Liver (tissue), 7 donors: ENCODE measurements at regions not wholly inside any gene's neighbourhood (a gene's known extent, or its start where the extent isn't known, plus 50 kb on each side); places are given as distances from the start of the nearest gene placed in this dataset.

ENCODE experiments used
- DNase-seq: peaks from one replicate; pipeline ENCODE4 v3.0.0-alpha.2; 2017; ENCODE audit warnings: low spot score
- H3K27ac ChIP-seq, 2 donors: one replicate each; pipeline ENCODE4 v1.7.0; 2013; ENCODE audit warnings: inconsistent platforms in 2 of 2, low read length in 2 of 2, control low read depth in 1 of 2, low read depth in 1 of 2, mild to moderate bottlenecking in 1 of 2
- H3K27me3 ChIP-seq, 4 donors: one replicate each; pipeline versions ENCODE4 v1.6.1 to v1.7.0; 2013; ENCODE audit warnings: low read length in 3 of 4, inconsistent platforms in 1 of 4, mild to moderate bottlenecking in 1 of 4, moderate library complexity in 1 of 4; ENCODE audit not compliant: control insufficient read depth in 4 of 4, insufficient read depth in 4 of 4
- H3K36me3 ChIP-seq, 4 donors: one replicate each; pipeline versions ENCODE4 v1.6.1 to v1.7.0; 2013; ENCODE audit warnings: low read length in 3 of 4, mild to moderate bottlenecking in 3 of 4, low read depth in 1 of 4, moderate library complexity in 1 of 4; ENCODE audit not compliant: control insufficient read depth in 4 of 4, insufficient read depth in 3 of 4
- H3K4me1 ChIP-seq, 4 donors: one replicate each; pipeline versions ENCODE4 v1.6.1 to v1.7.0; 2013; ENCODE audit warnings: low read length in 3 of 4, mild to moderate bottlenecking in 3 of 4, moderate library complexity in 1 of 4; ENCODE audit not compliant: control insufficient read depth in 4 of 4, insufficient read depth in 4 of 4
- H3K4me3 ChIP-seq, 3 donors: one replicate each; pipeline versions ENCODE4 v1.6.1 to v1.7.0; 2013; ENCODE audit warnings: low read length in 3 of 3, control low read depth in 1 of 3, low read depth in 1 of 3, mild to moderate bottlenecking in 1 of 3
- H3K9ac ChIP-seq, 2 donors: one replicate each; pipeline ENCODE4 v1.7.0; 2013; ENCODE audit warnings: low read length in 2 of 2, mild to moderate bottlenecking in 2 of 2, moderate library complexity in 2 of 2, control low read depth in 1 of 2, low read depth in 1 of 2
- H3K9me3 ChIP-seq, 4 donors: one replicate each; pipeline versions ENCODE4 v1.6.1 to v1.7.0; 2013; ENCODE audit warnings: low read length in 3 of 4; ENCODE audit not compliant: control insufficient read depth in 4 of 4
- ATF3 ChIP-seq: IDR thresholded peaks from 2 replicates; pipeline ENCODE4 v1.6.1; 2016; ENCODE audit warnings: antibody characterized with exemption
- EGR1 ChIP-seq, 2 donors: IDR thresholded peaks; 2 replicates each; pipeline ENCODE4 v1.6.1; 2016 to 2018; ENCODE audit warnings: antibody characterized with exemption in 2 of 2, low read depth in 2 of 2
- FOXA2 ChIP-seq: IDR thresholded peaks from 2 replicates; pipeline ENCODE4 v1.6.1; 2016; ENCODE audit warnings: antibody characterized with exemption
- GABPA ChIP-seq, 2 donors: IDR thresholded peaks in 1 of 2; conservative IDR thresholded peaks in 1 of 2; 2 replicates each; pipeline ENCODE4 v1.6.1; 2016; ENCODE audit warnings: antibody characterized with exemption in 2 of 2, mild to moderate bottlenecking in 1 of 2, moderate library complexity in 1 of 2
- HNF4A ChIP-seq, 2 donors: conservative IDR thresholded peaks; 2 replicates each; pipeline ENCODE4 v1.6.1; 2016; ENCODE audit warnings: antibody characterized with exemption in 2 of 2, mild to moderate bottlenecking in 2 of 2
- HNF4G ChIP-seq: IDR thresholded peaks from 2 replicates; pipeline ENCODE4 v1.6.1; 2016; ENCODE audit warnings: antibody characterized with exemption
- JUND ChIP-seq, 2 donors: IDR thresholded peaks; 2 replicates each; pipeline ENCODE4 v1.6.1; 2016; ENCODE audit warnings: antibody characterized with exemption in 2 of 2
- MAX ChIP-seq: IDR thresholded peaks from 2 replicates; pipeline ENCODE4 v1.6.1; 2016; ENCODE audit warnings: antibody characterized with exemption
- NR2F2 ChIP-seq: IDR thresholded peaks from 2 replicates; pipeline ENCODE4 v1.6.1; 2016; ENCODE audit warnings: antibody characterized with exemption
- RAD21 ChIP-seq, 2 donors: IDR thresholded peaks; 2 replicates each; pipeline ENCODE4 v1.6.1; 2016; ENCODE audit warnings: antibody characterized with exemption in 2 of 2, mild to moderate bottlenecking in 2 of 2
- REST ChIP-seq: IDR thresholded peaks from 2 replicates; pipeline ENCODE4 v1.6.1; 2016; ENCODE audit warnings: antibody characterized with exemption, mild to moderate bottlenecking
- RXRA ChIP-seq, 2 donors: IDR thresholded peaks; 2 replicates each; pipeline ENCODE4 v1.6.1; 2017 to 2018; ENCODE audit warnings: antibody characterized with exemption in 2 of 2, mild to moderate bottlenecking in 1 of 2
- SP1 ChIP-seq: IDR thresholded peaks from 2 replicates; pipeline ENCODE4 v1.6.1; 2018; ENCODE audit warnings: antibody characterized with exemption, mild to moderate bottlenecking
- TAF1 ChIP-seq: conservative IDR thresholded peaks from 2 replicates; pipeline ENCODE4 v1.6.1; 2016; ENCODE audit warnings: antibody characterized with exemption, mild to moderate bottlenecking
- YY1 ChIP-seq: IDR thresholded peaks from 2 replicates; pipeline ENCODE4 v1.6.1; 2016; ENCODE audit warnings: antibody characterized with exemption, mild to moderate bottlenecking
- ZBTB33 ChIP-seq: IDR thresholded peaks from 2 replicates; pipeline ENCODE4 v1.6.1; 2016; ENCODE audit warnings: antibody characterized with exemption
- WGBS: extraction: QIAGEN DNeasy Blood & Tissue Kit; methylation state at CpG from one replicate; pipeline ENCODE4 v1.1.7; 2013; 5-methylcytosine and 5-hydroxymethylcytosine counted together
- donor health status: healthy.
- donor health status: healthy.
- donor health status: healthy.
- donor health status: healthy.

GRCh38 chr1:91600431-91601337, 100.0 kb downstream of the CDC7 start:
- WGBS, result 65% methylated on average over 11 of the region's 11 CpGs
- H3K27me3 ChIP-seq, result no peaks in the 10 kb centered on the region
- H3K9ac ChIP-seq, result no peak overlapping the region
- H3K9me3 ChIP-seq, result no peaks in the 10 kb centered on the region
- no peaks in the 10 kb centered on the region for H3K4me1 ChIP-seq
- H3K36me3 ChIP-seq, result no peaks in the 10 kb centered on the region
- no peak overlapping the region for H3K4me3 ChIP-seq
- H3K27ac ChIP-seq, result no peak overlapping the region
- DNase-seq, result no peak
- no peak for TF ChIP-seq RXRA (IDR thresholded peaks at IDR 0.05)
- TF ChIP-seq SP1, result no peak
- TF ChIP-seq HNF4A (conservative IDR thresholded peaks at IDR 0.05), result no peak
- no peak for TF ChIP-seq NR2F2
- TF ChIP-seq JUND (IDR thresholded peaks at IDR 0.05), result no peak
- no peak for TF ChIP-seq REST
- TF ChIP-seq FOXA2, result no peak
- no peak for TF ChIP-seq MAX
- no peak for TF ChIP-seq YY1
- TF ChIP-seq RAD21 (IDR thresholded peaks at IDR 0.05), result no peak
- TF ChIP-seq ZBTB33, result no peak
- TF ChIP-seq EGR1 (IDR thresholded peaks at IDR 0.05; ENCODE audit: low read depth in 2 of 2), result no peak
- TF ChIP-seq HNF4G, result no peak
- no peak for TF ChIP-seq ATF3

GRCh38 chr1:91601554-91602376, 101.1 kb downstream of the CDC7 start:
- Histone ChIP-seq H3K36me3 (no peaks in the 10 kb centered on the region), H3K27ac (no peak overlapping the region), H3K9me3 (no peaks in the 10 kb centered on the region), H3K4me1 (no peaks in the 10 kb centered on the region), H3K27me3 (no peaks in the 10 kb centered on the region), H3K4me3 (no peak overlapping the region), H3K9ac (no peak overlapping the region)
- DNase-seq, result no peak
- WGBS, result 75% methylated on average over 12 of the region's 12 CpGs
- no peak for TF ChIP-seq GABPA (IDR thresholded peaks at IDR 0.05 in 1 of 2, conservative IDR thresholded peaks at IDR 0.05 in 1 of 2)
- no peak for TF ChIP-seq ATF3
- TF ChIP-seq YY1, result no peak
- TF ChIP-seq REST, result no peak
- no peak for TF ChIP-seq ZBTB33
- no peak for TF ChIP-seq TAF1
- TF ChIP-seq RXRA (IDR thresholded peaks at IDR 0.05), result no peak
- TF ChIP-seq RAD21 (IDR thresholded peaks at IDR 0.05), result no peak
- no peak for TF ChIP-seq HNF4G
- TF ChIP-seq NR2F2, result no peak
- TF ChIP-seq JUND (IDR thresholded peaks at IDR 0.05), result no peak
